HCT116 (cell line): ENCODE measurements at regions not wholly inside any gene's neighbourhood (a gene's known extent, or its start where the extent isn't known, plus 50 kb on each side); places are given as distances from the start of the nearest gene placed in this dataset.

Source experiments
- ATAC-seq: fragments of 200-7000 bp; cut with Tn5 transposase; 2 replicates; pipeline ENCODE4 v1.9.1; 2020; ENCODE audit warnings: mild to moderate bottlenecking, moderate library complexity
- BruUV-seq: library from RNA; stranded (reverse); fragments of 400-500 nt; replicated peaks from 2 replicates; lab custom pipeline; 2021; lab: Mats Ljungman, UMichigan
- CTCF ChIA-PET: fragments of 300-600 bp; sonication (Branson Sonifier 250); formaldehyde crosslinking; loops from one replicate; lab custom pipeline; 2021; ENCODE audit warnings: antibody characterized with exemption; lab: Charles Lee
- POLR2A ChIA-PET: fragments of 300-600, 350-600 bp; sonication (Branson Sonifier 250); formaldehyde crosslinking; loops from one replicate; lab custom pipeline; 2021; ENCODE audit warnings: antibody characterized with exemption; lab: Charles Lee
- RAD21 ChIA-PET, 2 experiments: fragments of 300-600 bp; sonication (Branson Sonifier 250); formaldehyde crosslinking; loops; one replicate each; lab custom pipeline; 2023; ENCODE audit warnings: low total read pairs in 2 of 2; ENCODE audit not compliant: uncharacterized antibody in 2 of 2, unreplicated experiment in 2 of 2, low non-redundant PET in 1 of 2; lab: Charles Lee
- DNase-seq: peaks from one replicate; pipeline ENCODE4 v3.0.0-alpha.2; 2010; ENCODE audit warnings: low read depth, low spot score
- H2AFZ ChIP-seq: fragments of 200-600 bp; shearing (Covaris generic), sonication (generic); 2 replicates; pipeline ENCODE4 v1.6.1; 2017; ENCODE audit warnings: low read depth, mixed run types, mixed read lengths, antibody characterized with exemption, low read length; ENCODE audit not compliant: poor library complexity, severe bottlenecking
- H3K27ac ChIP-seq: 2 replicates; pipeline ENCODE4 v1.5.1; 2012; ENCODE audit warnings: low read depth, low read length
- H3K27me3 ChIP-seq: fragments of 200-600 bp; sonication (generic); 2 replicates; pipeline ENCODE4 v1.6.1; 2016; ENCODE audit warnings: mixed run types, low read length, mixed read lengths; ENCODE audit not compliant: insufficient read depth
- H3K36me3 ChIP-seq, 2 experiments: fragments of 200-500 bp in 1 of 2; fragments of 200-600 bp in 1 of 2; sonication (Bioruptor generic) in 1 of 2; sonication (generic) in 1 of 2; 2 replicates each; pipeline versions ENCODE4 v1.5.1 to v1.6.1; 2014 to 2016; ENCODE audit warnings: low read length in 2 of 2, inconsistent platforms in 1 of 2, mixed read lengths in 1 of 2, mixed run types in 1 of 2; ENCODE audit not compliant: insufficient read depth in 2 of 2, control insufficient read depth in 1 of 2
- H3K4me1 ChIP-seq, 2 experiments: fragments of 200-600 bp in 1 of 2; sonication (generic) in 1 of 2; 2 replicates each; pipeline versions ENCODE4 v1.5.1 to v1.6.1; 2012 to 2017; ENCODE audit warnings: low read length in 2 of 2, inconsistent platforms in 1 of 2, mild to moderate bottlenecking in 1 of 2, mixed read lengths in 1 of 2, mixed run types in 1 of 2, moderate library complexity in 1 of 2; ENCODE audit not compliant: insufficient read depth in 2 of 2, control insufficient read depth in 1 of 2
- H3K4me2 ChIP-seq: fragments of 200-600 bp; sonication (generic); 2 replicates; pipeline ENCODE4 v1.6.1; 2017; ENCODE audit warnings: mixed run types, low read length, mixed read lengths
- H3K4me3 ChIP-seq, 2 experiments: fragments of 200-600 bp in 1 of 2; sonication (generic) in 1 of 2; replicated peaks in 1 of 2; 2 replicates each; pipeline ENCODE4 v1.5.1; 2011 to 2016; ENCODE audit warnings: low read length in 2 of 2, control low read depth in 1 of 2, low read depth in 1 of 2, mild to moderate bottlenecking in 1 of 2, mixed read lengths in 1 of 2, mixed run types in 1 of 2
- H3K79me2 ChIP-seq: fragments of 200-600 bp; sonication (generic); 2 replicates; pipeline ENCODE4 v1.6.1; 2017; ENCODE audit warnings: mild to moderate bottlenecking, mixed run types, low read length, moderate library complexity, mixed read lengths; ENCODE audit not compliant: insufficient read depth
- H3K9ac ChIP-seq: fragments of 200-600 bp; sonication (generic); 2 replicates; pipeline ENCODE4 v1.6.1; 2016; ENCODE audit warnings: low read length, mixed read lengths
- H3K9me2 ChIP-seq: fragments of 200-600 bp; sonication (generic), shearing (Covaris generic); 2 replicates; pipeline ENCODE4 v1.6.1; 2017; ENCODE audit warnings: mixed run types, mild to moderate bottlenecking, moderate library complexity; ENCODE audit not compliant: insufficient read depth
- H3K9me3 ChIP-seq, 2 experiments: fragments of 200-500 bp in 1 of 2; fragments of 200-600 bp in 1 of 2; sonication (Bioruptor generic) in 1 of 2; sonication (generic) in 1 of 2; 2 replicates each; pipeline ENCODE4 v1.6.1; 2014 to 2017; ENCODE audit warnings: low read length in 2 of 2, mixed read lengths in 2 of 2, inconsistent platforms in 1 of 2, low read depth in 1 of 2, mild to moderate bottlenecking in 1 of 2, mixed run types in 1 of 2, moderate library complexity in 1 of 2; ENCODE audit not compliant: control insufficient read depth in 1 of 2, insufficient read depth in 1 of 2
- H4K20me1 ChIP-seq: fragments of 200-600 bp; sonication (generic), shearing (Covaris generic); 2 replicates; pipeline ENCODE4 v1.6.1; 2017; ENCODE audit warnings: mixed run types, mild to moderate bottlenecking, moderate library complexity; ENCODE audit not compliant: insufficient read depth
- CBX3 ChIP-seq: IDR thresholded peaks from 2 replicates; pipeline ENCODE4 v1.6.1; 2012; ENCODE audit warnings: low read depth
- ELF1 ChIP-seq: IDR thresholded peaks from 2 replicates; pipeline ENCODE4 v1.6.1; 2012; ENCODE audit warnings: low read depth, borderline replicate concordance
- EZH2 ChIP-seq: fragments of 200-600 bp; sonication (generic); IDR thresholded peaks from 2 replicates; pipeline ENCODE4 v1.6.1; 2017; ENCODE audit warnings: antibody characterized with exemption, mixed run types
- EZH2phosphoT487 ChIP-seq: fragments of 200-600 bp; IDR thresholded peaks from 2 replicates; pipeline ENCODE4 v1.6.1; 2018; ENCODE audit warnings: antibody characterized with exemption, borderline replicate concordance
- POLR2A ChIP-seq: IDR thresholded peaks from 2 replicates; pipeline ENCODE4 v1.7.0; 2011; ENCODE audit warnings: borderline replicate concordance; ENCODE audit not compliant: insufficient read depth, insufficient read length; ENCODE audit errors: extremely low read depth
- SRF ChIP-seq: IDR thresholded peaks from 2 replicates; pipeline ENCODE4 v1.6.1; 2012; ENCODE audit warnings: low read depth
- ZFX ChIP-seq: fragments of 450-650 bp; IDR thresholded peaks from 2 replicates; pipeline ENCODE4 v1.6.1; 2017
- ZNF274 ChIP-seq: fragments of 200-500 bp; sonication (Bioruptor generic); IDR thresholded peaks from 2 replicates; pipeline ENCODE4 v1.6.1; 2014; ENCODE audit warnings: mild to moderate bottlenecking, low read depth, low read length, inconsistent platforms
- intact Hi-C: fragments of 100-400 bp; cut with micrococcal nuclease; formaldehyde crosslinking; loops from 2 replicates; pipeline ENCODE4 v1.10.0; 2022
- TF ChIP-seq, protein P1 (sequence below): IDR thresholded peaks from 2 replicates; pipeline ENCODE4 v1.6.1; 2012; ENCODE audit warnings: low read depth

DNA sequence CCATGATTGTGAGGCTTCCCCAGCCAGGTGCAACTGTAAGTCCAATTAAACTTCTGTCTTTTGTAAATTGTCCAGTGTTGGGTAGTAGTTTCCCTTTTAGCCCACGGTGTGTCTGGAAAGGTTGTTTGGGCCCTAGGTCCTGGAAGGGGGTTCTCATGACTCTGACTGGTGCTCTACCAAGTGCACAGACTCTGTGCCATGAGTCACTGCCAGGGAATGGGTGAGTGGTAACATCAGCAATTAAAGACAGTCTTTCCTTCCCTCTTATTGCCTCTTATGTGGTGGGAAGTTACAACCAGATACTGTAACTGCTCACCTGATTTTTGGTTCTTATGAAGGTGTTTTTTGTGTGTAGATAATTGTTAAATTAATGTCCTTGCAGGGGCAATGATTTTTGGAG lies 141.2 kb downstream of the PRDM9 start:
- no peak for DNase-seq
- no peaks in the 10 kb centered on the region for H3K79me2 ChIP-seq
- no peak overlapping the region for H3K9ac ChIP-seq
- intact Hi-C loops: no loop called here
- ChIA-PET POLR2A (no interaction called here), RAD21 (no interaction called here), CTCF (no interaction called here)
- no peaks in the 10 kb centered on the region for H3K27me3 ChIP-seq
- no TSS peak for BruUV-seq
- no peak overlapping the region for H3K4me3 ChIP-seq
- TF ChIP-seq SRF: no peak
- no peak for TF ChIP-seq CBX3
- TF ChIP-seq ZFX: no peak
- TF ChIP-seq ELF1: no peak
- no peak for TF ChIP-seq EZH2phosphoT487
- no peak for TF ChIP-seq EZH2
- H3K4me1 ChIP-seq: no peaks in the 10 kb centered on the region
- H3K9me2 ChIP-seq: no peaks in the 10 kb centered on the region
- no peaks in the 10 kb centered on the region for H3K36me3 ChIP-seq
- no peaks in the 10 kb centered on the region; a peak in 2 of 4 replicates for H3K9me3 ChIP-seq
- H4K20me1 ChIP-seq: no peaks in the 10 kb centered on the region
- no peak overlapping the region for H2AFZ ChIP-seq
- H3K4me2 ChIP-seq: no peak overlapping the region
- no peak overlapping the region for H3K27ac ChIP-seq
- no peak for ATAC-seq

DNA sequence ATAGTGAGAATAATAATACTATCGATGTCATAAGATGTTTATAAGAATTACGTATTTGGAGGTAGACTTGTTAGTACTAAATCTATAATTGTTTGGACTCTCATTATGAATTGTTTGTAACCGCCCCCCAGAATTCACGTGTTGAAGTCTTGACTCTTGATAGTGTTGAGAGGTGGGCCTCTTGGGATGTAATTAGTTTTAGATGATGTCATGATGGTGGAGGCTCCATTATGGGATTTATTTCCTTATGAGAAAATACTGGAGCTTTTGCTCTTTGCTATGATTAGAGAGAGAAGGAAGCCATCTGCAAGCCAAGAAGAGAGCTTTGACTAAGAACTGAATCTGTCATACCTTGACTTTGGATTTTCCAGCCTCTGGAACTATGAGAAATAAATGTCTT lies 142.2 kb downstream of the PRDM9 start:
- POLR2A ChIA-PET: no interaction called here
- no peaks in the 10 kb centered on the region for H3K4me1 ChIP-seq
- H3K9ac ChIP-seq: no peak overlapping the region
- no peak overlapping the region for H3K27ac ChIP-seq
- RAD21 ChIA-PET: no interaction called here
- no peaks in the 10 kb centered on the region for H4K20me1 ChIP-seq
- H3K9me3 ChIP-seq: no peaks in the 10 kb centered on the region; a peak in 2 of 4 replicates
- intact Hi-C loops: no loop called here
- no peak for ATAC-seq
- H3K79me2 ChIP-seq: no peaks in the 10 kb centered on the region
- H2AFZ ChIP-seq: no peak overlapping the region
- CTCF ChIA-PET: no interaction called here
- TF ChIP-seq EZH2 (no peak), ZNF274 (no peak), SRF (no peak), POLR2A (no peak)
- TF ChIP-seq, protein P1, sequence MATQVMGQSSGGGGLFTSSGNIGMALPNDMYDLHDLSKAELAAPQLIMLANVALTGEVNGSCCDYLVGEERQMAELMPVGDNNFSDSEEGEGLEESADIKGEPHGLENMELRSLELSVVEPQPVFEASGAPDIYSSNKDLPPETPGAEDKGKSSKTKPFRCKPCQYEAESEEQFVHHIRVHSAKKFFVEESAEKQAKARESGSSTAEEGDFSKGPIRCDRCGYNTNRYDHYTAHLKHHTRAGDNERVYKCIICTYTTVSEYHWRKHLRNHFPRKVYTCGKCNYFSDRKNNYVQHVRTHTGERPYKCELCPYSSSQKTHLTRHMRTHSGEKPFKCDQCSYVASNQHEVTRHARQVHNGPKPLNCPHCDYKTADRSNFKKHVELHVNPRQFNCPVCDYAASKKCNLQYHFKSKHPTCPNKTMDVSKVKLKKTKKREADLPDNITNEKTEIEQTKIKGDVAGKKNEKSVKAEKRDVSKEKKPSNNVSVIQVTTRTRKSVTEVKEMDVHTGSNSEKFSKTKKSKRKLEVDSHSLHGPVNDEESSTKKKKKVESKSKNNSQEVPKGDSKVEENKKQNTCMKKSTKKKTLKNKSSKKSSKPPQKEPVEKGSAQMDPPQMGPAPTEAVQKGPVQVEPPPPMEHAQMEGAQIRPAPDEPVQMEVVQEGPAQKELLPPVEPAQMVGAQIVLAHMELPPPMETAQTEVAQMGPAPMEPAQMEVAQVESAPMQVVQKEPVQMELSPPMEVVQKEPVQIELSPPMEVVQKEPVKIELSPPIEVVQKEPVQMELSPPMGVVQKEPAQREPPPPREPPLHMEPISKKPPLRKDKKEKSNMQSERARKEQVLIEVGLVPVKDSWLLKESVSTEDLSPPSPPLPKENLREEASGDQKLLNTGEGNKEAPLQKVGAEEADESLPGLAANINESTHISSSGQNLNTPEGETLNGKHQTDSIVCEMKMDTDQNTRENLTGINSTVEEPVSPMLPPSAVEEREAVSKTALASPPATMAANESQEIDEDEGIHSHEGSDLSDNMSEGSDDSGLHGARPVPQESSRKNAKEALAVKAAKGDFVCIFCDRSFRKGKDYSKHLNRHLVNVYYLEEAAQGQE: no peak
- H3K27me3 ChIP-seq: no peaks in the 10 kb centered on the region
- H3K36me3 ChIP-seq: no peaks in the 10 kb centered on the region
- H3K4me2 ChIP-seq: no peak overlapping the region
- BruUV-seq: no TSS peak
- no peaks in the 10 kb centered on the region for H3K9me2 ChIP-seq
- H3K4me3 ChIP-seq: no peak overlapping the region
- no peak for DNase-seq
